Activated CD4-positive, alpha-beta T cell treated with anti-CD3 and anti-CD28 coated beads, Interleukin-2, Interleukin-6, amounts not matched to agents 100 ng/mL and 50 ng/mL, durations not matched to agents 16 hours and 8 hours (primary cell): ENCODE measurements at regions not wholly inside any gene's neighbourhood (a gene's known extent, or its start where the extent isn't known, plus 50 kb on each side); places are given as distances from the start of the nearest gene placed in this dataset.
"Not testable (repeated sequence)": the region's sequence is repeated elsewhere in the genome, so short reads cannot be mapped to it uniquely, and the experiment has no call there.

Experiments used
- DNase-seq: peaks from one replicate; pipeline ENCODE4 v3.0.0-alpha.2; 2020

- DNase-seq, result no peak
Observed at GRCh38 chr10:65620404-65621048, 1305.3 kb upstream of the LRRTM3 start.

GRCh38 chr10:65622608-65623007 is 1303.2 kb upstream of the LRRTM3 start:
- no peak for DNase-seq

- DNase-seq, result no peak
Observed at GRCh38 chr10:65628493-65629139, 1297.2 kb upstream of the LRRTM3 start.

GRCh38 chr10:65660006-65660405 is 1265.8 kb upstream of the LRRTM3 start:
- DNase-seq, result no peak

- no peak for DNase-seq
Observed at GRCh38 chr10:65670087-65670486, 1255.7 kb upstream of the LRRTM3 start.

- DNase-seq, result not testable (repeated sequence)
Observed at GRCh38 chr10:65670596-65670995, 1255.2 kb upstream of the LRRTM3 start.

GRCh38 chr10:65675236-65675635 is 1250.6 kb upstream of the LRRTM3 start:
- no peak for DNase-seq

GRCh38 chr10:65684896-65685295 is 1240.9 kb upstream of the LRRTM3 start:
- DNase-seq, result no peak

DNA sequence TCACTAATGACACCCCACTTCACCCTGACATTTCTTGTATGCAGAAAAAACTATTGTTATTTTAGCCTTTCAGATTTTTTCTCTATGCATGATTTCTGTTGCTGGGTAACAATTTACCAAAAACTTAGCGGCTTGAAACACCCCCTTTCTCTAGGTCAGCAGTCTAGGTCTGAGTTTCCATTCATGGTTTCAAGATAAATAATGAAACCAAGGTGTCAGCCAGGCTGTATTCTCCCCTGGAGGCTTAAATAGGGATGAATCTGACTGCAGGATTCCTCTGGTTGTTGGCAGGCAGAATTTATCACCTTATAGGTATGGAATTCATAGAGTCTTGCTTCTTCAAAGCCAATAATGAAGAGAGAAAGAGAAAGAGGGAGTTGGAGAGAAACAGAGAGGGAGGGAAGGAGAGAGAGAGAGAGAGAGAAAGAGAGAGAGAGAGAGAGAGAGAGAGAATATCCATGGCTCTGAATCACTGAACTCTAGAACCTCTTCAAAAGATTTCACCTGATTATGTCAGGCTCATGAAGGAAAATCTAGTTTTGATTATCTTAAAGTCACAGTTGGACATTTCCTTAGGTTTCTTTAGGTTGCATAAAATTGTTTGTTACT is 1224.6 kb upstream of the LRRTM3 start:
- DNase-seq, result no peak

GRCh38 chr10:65708057-65708456 is 1217.8 kb upstream of the LRRTM3 start:
- DNase-seq, result no peak

GRCh38 chr10:65710306-65710705 is 1215.5 kb upstream of the LRRTM3 start:
- no peak for DNase-seq

GRCh38 chr10:65719790-65720189 is 1206.0 kb upstream of the LRRTM3 start:
- DNase-seq, result no peak

- no peak for DNase-seq
Observed at GRCh38 chr10:65720901-65721300, 1204.9 kb upstream of the LRRTM3 start.

DNA sequence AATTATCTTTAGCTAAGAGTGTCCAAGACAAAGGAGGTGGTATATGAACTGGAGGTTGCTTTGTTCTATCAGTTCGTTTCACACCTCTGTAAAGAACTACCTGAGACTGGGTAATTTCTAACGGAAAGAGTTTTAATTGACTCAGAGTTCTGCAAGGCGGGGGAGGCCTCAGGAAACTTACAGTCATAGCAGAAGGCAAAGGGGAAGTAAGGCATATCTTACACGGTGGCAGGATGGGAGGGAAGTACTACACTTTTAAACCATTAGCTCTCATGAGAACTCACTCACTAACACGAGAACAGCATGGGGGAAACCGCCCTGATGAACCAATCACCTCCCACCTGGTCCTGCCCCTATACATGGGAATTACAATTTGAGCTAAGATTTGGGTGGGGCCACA is 1202.3 kb upstream of the LRRTM3 start:
- peak; percentile 3 for DNase-seq

- no peak for DNase-seq
Observed at GRCh38 chr10:65735382-65735781, 1190.5 kb upstream of the LRRTM3 start.

DNA sequence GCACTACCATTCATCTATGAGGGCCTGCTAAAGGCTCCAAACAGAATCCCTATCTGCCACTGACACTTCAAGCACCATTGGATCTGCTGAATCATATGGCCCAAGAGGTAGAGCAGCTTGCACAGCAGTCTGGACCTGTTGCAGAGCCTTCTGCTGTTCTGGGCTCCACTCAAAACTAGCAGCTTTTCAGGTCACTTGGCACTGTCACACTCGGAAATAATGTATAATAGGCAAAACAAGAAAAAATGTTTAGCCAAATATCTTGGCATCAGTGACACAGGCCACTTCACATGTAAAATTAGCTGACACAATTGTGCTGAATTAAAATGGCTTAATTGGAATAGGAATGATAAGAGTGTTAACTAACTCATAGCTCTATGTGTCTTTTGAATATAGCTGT is 1182.9 kb upstream of the LRRTM3 start:
- DNase-seq, result no peak

GRCh38 chr10:65751218-65751617 is 1174.6 kb upstream of the LRRTM3 start:
- no peak for DNase-seq

- DNase-seq, result no peak
Observed at GRCh38 chr10:65751896-65752295, 1173.9 kb upstream of the LRRTM3 start.

- DNase-seq, result no peak
Observed at GRCh38 chr10:65753532-65753931, 1172.3 kb upstream of the LRRTM3 start.

DNA sequence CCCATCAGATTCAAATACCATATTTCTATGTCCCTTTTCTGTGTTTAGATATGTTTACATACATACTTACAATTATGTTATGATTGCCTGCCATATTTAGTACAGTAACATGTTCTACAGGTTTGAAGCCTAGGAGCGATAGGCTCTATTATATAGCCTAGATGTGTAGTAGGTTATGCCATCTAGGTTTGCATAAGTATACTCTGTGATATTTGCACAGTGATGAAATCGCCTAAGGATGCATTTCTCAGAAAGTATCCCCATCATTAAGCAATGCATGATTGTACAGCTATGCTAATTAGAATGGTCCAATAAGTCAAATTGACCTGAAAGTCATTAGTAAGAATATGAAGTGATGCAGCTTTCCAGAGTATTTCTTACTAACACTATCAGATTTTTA is 1171.7 kb upstream of the LRRTM3 start:
- no peak for DNase-seq

DNA sequence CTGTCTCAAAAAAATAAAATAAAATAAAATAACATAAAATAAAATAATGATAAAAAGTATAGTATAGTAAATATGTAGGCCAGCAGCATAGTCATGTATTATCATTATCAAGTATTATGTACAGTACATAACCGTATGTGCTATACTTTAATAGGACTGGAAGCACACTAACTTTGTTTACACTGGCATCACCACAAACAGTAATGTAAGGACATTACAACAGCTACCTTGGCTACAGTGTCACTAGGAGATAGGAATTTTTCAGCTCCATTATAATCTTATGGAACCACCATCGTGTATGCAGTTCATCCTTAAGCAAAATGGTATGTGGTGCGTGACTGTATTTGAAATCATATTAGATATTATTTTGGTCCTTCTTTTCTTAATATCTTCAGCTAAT is 1163.5 kb upstream of the LRRTM3 start:
- no peak for DNase-seq

GRCh38 chr10:65765006-65765541 is 1160.8 kb upstream of the LRRTM3 start:
- DNase-seq, result no peak

DNA sequence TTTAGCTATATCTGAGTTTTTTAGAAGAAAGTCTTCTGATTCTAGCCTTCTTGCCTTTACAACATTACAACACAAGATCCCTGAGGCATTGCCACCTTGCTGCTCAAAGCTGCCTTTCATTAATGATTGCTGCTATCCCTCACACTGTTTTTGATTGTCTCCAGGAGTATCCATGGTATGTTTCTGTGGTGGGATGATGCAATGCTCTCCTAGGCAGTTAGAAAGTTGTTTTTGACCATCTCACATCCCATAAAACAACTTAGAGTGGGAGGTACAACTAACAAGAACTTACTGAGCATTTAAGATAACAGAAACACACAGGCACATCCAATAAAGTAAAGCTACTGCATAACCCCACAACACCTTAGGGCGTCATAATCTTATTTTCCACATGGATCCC is 1156.0 kb upstream of the LRRTM3 start:
- DNase-seq, result no peak

DNA sequence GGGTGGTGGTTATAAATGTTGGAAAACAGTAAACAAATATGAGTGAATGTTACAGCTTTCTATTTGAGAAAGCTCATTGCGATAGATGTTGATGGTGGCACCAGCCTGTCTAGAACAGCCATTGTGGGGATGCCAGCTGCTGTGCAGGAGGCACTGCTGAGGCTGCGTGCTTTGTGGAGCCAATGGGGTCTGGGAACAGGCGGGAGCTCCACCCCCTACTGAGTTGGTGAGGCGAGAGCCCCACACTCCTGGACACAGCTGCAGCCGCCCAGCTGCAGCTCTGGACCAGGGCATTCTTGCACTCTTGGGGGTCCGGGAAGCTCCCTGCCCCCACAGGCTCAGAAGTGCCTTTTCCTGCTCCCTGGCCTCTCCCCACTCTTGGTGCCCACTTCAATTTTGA is 1147.1 kb upstream of the LRRTM3 start:
- DNase-seq, result no peak
